ENCODE measurements at regions not wholly inside any gene's neighbourhood (a gene's known extent, or its start where the extent isn't known, plus 50 kb on each side); places are given as distances from the start of the nearest gene placed in this dataset.
"Not testable (repeated sequence)": the region's sequence is repeated elsewhere in the genome, so short reads cannot be mapped to it uniquely, and the experiment has no call there.

DNA sequence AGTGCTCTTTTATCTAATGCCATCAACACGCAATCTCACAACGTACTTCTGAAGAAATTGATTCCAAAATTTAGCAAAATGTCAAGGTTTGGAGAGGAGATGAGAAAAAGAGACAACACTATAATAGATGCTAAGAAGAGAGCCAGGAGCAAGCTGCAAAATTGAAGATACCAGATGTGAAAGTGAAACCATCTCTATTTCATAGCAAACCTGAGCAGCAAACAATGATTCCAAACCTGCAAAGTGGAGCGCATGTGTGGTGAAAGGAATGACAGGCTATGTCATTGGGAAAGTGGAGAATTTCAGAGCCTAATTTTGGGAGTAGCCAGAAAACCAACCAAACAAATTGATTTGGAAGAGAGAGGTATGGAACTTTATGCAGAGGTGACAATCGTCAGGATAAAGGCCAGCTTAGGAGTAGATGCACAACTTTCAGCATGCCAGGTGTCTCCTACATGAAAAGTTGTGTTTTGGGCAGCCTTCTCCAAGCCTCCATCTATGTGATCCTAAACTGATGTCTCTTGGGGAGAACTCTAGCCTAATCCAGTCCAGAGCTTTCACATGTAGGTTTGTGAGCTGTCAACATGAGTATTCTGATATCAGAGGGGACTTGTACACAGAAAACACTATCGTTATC, 158.4 kb upstream of the FNDC3A start:
- DNase-seq, result no peak
- peak overlapping the region in 3 of 5 donors; percentile 8 to 78 (median 56) for H3K4me3 Mint-ChIP-seq
- peaks cover 8 to 10% of the 10 kb centered on the region in 2 donors for H3K4me1 Mint-ChIP-seq
- no peaks in the 10 kb centered on the region for H3K9me3 Mint-ChIP-seq
- peak overlapping the region in 3 of 6 donors; percentile 1 to 33 (median 6) for H3K27ac Mint-ChIP-seq
- peaks cover 2 to 4% (median 3%) of the 10 kb centered on the region in 3 donors for H3K27me3 Mint-ChIP-seq (ENCODE audit: low read depth in 3 of 3)
- H3K36me3 Mint-ChIP-seq, result no peaks in the 10 kb centered on the region

- Mint-ChIP-seq H3K4me1 (peaks cover 8 to 10% of the 10 kb centered on the region in 2 donors), H3K27me3 (ENCODE audit: low read depth in 3 of 3) (peaks cover 2 to 5% (median 4%) of the 10 kb centered on the region in 3 donors), H3K4me3 (no peak overlapping the region), H3K27ac (no peak overlapping the region), H3K36me3 (no peaks in the 10 kb centered on the region), H3K9me3 (no peaks in the 10 kb centered on the region)
- DNase-seq, result no peak
These were observed 157.0 kb upstream of the FNDC3A start for GRCh38 chr13:48818495-48819356.

DNA sequence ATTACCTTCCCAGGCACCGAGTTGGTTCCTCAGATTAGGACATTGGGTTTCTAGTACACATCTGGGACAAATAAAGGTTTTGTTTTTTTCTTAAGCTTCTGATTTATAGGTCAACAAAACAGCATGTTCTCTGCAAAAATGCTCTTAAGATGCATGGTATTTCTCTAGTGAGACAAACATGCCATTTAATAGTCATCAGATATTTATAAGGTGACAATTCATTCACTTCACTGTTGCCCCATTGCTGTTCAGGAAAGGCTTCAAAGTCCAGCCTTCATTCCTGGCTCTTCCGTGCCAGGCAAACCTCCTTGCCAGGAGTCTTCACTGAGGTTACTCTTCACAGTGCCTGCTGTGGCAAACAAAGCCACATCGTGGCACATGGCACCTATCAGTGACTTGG, 156.3 kb upstream of the FNDC3A start:
- peaks cover 8 to 10% of the 10 kb centered on the region in 2 donors for H3K4me1 Mint-ChIP-seq
- no peak for DNase-seq
- no peaks in the 10 kb centered on the region for H3K36me3 Mint-ChIP-seq
- no peak overlapping the region for H3K4me3 Mint-ChIP-seq
- peaks cover 2 to 5% (median 4%) of the 10 kb centered on the region in 3 donors for H3K27me3 Mint-ChIP-seq (ENCODE audit: low read depth in 3 of 3)
- H3K27ac Mint-ChIP-seq, result no peak overlapping the region
- H3K9me3 Mint-ChIP-seq, result no peaks in the 10 kb centered on the region

DNA sequence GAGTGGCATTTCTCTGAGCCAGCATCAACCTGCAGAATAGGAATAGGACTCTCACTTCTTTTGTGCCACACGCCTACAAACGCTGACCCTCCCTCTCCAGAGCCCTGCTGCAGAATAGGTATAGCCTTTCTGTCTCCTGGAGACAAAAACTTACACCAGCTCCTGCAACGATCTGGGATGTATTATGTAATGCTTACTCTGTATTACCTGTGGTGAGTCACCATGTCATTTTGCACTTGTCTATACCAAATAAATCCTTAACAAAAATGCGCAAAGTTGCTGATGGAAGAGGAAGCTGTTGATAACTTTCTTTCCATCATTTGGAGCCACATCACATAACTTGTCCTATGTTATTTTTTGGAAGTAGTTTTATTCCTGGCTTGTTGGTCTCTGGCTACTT, 155.8 kb upstream of the FNDC3A start:
- DNase-seq, result no peak
- H3K4me1 Mint-ChIP-seq, result peaks cover 8 to 10% of the 10 kb centered on the region in 2 donors
- H3K4me3 Mint-ChIP-seq, result no peak overlapping the region
- H3K27ac Mint-ChIP-seq, result no peak overlapping the region
- no peaks in the 10 kb centered on the region for H3K36me3 Mint-ChIP-seq
- H3K27me3 Mint-ChIP-seq (ENCODE audit: low read depth in 3 of 3), result peaks cover 2 to 5% (median 4%) of the 10 kb centered on the region in 3 donors
- no peaks in the 10 kb centered on the region for H3K9me3 Mint-ChIP-seq

GRCh38 chr13:48823526-48823925, 152.2 kb upstream of the FNDC3A start:
- peaks cover 4 to 12% (median 5%) of the 10 kb centered on the region in 3 donors for H3K27me3 Mint-ChIP-seq (ENCODE audit: low read depth in 3 of 3)
- H3K27ac Mint-ChIP-seq, DNase-seq, H3K4me3 Mint-ChIP-seq, H3K4me1 Mint-ChIP-seq: not testable (repeated sequence)
- peaks cover 5 to 14% (median 7%) of the 10 kb centered on the region in 6 donors for H3K9me3 Mint-ChIP-seq
- H3K36me3 Mint-ChIP-seq, result peaks cover 7 to 12% (median 7%) of the 10 kb centered on the region in 3 donors

DNA sequence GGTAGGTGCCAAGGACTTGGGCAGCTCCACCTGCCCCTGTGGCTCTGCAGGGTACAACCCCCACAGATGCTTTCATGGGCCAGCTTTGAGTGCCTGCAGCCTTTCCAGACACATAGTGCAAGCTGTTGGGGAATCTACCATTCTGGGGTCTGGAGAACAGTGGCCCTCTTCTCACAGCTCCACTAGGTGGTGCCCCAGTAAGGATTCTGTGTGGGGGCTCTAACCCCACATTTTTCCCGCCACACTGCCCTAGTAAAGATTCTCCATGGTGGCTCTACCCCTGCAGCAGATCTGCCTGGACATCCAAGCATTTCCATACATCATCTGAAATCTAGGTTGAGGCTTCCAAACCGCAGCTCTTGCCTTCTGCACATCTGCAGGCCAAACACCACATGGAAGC, 149.7 kb upstream of the FNDC3A start:
- Mint-ChIP-seq H3K36me3 (peaks cover 7 to 12% (median 7%) of the 10 kb centered on the region in 3 donors), H3K4me1 (peaks cover 17 to 20% of the 10 kb centered on the region in 2 donors), H3K9me3 (peaks cover 5 to 14% (median 7%) of the 10 kb centered on the region in 6 donors), H3K4me3 (no peak overlapping the region), H3K27ac (no peak overlapping the region), H3K27me3 (ENCODE audit: low read depth in 3 of 3) (peaks cover 2 to 12% (median 7%) of the 10 kb centered on the region in 3 donors)
- DNase-seq, result no peak

GRCh38 chr13:48826922-48827454, 148.7 kb upstream of the FNDC3A start:
- not testable (repeated sequence) for H3K27ac Mint-ChIP-seq, DNase-seq, H3K4me3 Mint-ChIP-seq
- Mint-ChIP-seq H3K36me3 (peaks cover 7 to 13% (median 7%) of the 10 kb centered on the region in 3 donors), H3K27me3 (ENCODE audit: low read depth in 3 of 3) (peaks cover 2 to 12% (median 7%) of the 10 kb centered on the region in 3 donors), H3K4me1 (peaks cover 17 to 20% of the 10 kb centered on the region in 2 donors), H3K9me3 (peaks cover 5 to 14% (median 7%) of the 10 kb centered on the region in 6 donors)

DNA sequence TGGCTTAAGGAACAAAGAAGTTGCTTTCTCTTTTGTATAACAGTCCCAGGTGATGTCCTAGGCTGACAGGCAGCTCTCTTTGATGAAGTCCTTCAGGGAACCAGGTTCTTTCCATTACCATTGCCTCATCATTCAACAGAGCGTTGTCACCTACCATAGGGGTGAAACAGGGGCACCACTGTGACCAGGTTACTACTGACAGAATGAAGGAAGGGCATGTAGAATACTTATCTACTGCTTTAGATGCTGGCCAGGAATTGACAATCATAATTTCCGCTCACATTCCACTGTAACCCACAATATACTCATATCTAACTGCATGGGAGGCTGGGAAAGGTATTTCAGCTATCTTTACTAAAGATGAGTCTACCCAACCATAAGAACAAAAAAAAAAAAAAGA, 148.0 kb upstream of the FNDC3A start:
- Mint-ChIP-seq H3K36me3 (peaks cover 7 to 17% (median 10%) of the 10 kb centered on the region in 3 donors), H3K4me1 (peaks cover 17 to 20% of the 10 kb centered on the region in 2 donors), H3K4me3 (no peak overlapping the region), H3K27me3 (ENCODE audit: low read depth in 3 of 3) (peaks cover 2 to 12% (median 4%) of the 10 kb centered on the region in 3 donors), H3K9me3 (peaks cover 5 to 14% (median 7%) of the 10 kb centered on the region in 6 donors), H3K27ac (no peak overlapping the region)
- no peak for DNase-seq

GRCh38 chr13:48828962-48829411, 146.7 kb upstream of the FNDC3A start:
- DNase-seq, result no peak
- Mint-ChIP-seq H3K4me3 (peak overlapping the region in 4 of 5 donors; percentile 6 to 68 (median 43)), H3K27ac (no peak overlapping the region), H3K27me3 (ENCODE audit: low read depth in 3 of 3) (peaks cover 2 to 8% (median 2%) of the 10 kb centered on the region in 3 donors), H3K4me1 (peaks cover 17 to 20% of the 10 kb centered on the region in 2 donors), H3K36me3 (peaks cover 7 to 17% (median 10%) of the 10 kb centered on the region in 3 donors), H3K9me3 (peaks cover 5 to 14% (median 7%) of the 10 kb centered on the region in 6 donors)

DNA sequence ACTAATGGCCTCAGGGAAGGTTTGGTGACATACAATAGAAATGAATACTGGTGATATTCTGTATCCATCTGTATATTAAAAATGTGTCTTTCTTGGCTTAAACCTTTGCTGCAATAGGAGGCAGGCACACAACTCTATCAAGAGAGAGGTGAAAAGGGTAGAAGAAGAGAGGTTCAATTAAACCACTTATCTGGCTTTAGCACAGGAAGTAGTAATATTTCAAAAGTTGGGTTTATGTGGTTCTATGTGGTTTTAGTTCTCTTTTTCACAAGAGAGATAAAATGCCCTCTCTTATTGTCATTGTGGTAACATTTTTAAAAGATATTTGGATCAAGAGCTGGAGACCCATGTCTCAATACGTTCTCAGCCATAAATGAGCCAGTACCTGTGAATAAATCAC, 146.2 kb upstream of the FNDC3A start:
- H3K4me1 Mint-ChIP-seq, result peaks cover 17 to 20% of the 10 kb centered on the region in 2 donors
- H3K4me3 Mint-ChIP-seq, result peak overlapping the region in 4 of 5 donors; percentile 11 to 68 (median 43)

GRCh38 chr13:48831248-48831647, 144.5 kb upstream of the FNDC3A start:
- no peak for DNase-seq
- H3K4me1 Mint-ChIP-seq, result peaks cover 17 to 20% of the 10 kb centered on the region in 2 donors
- peaks cover 7 to 14% (median 10%) of the 10 kb centered on the region in 3 donors for H3K36me3 Mint-ChIP-seq
- no peak overlapping the region for H3K4me3 Mint-ChIP-seq
- peaks cover 0 to 5% (median 5%) of the 10 kb centered on the region in 3 donors for H3K27me3 Mint-ChIP-seq (ENCODE audit: low read depth in 3 of 3)
- H3K27ac Mint-ChIP-seq, result no peak overlapping the region
- peaks cover 5 to 14% (median 7%) of the 10 kb centered on the region in 6 donors for H3K9me3 Mint-ChIP-seq

More for the DNA sequence above, 146.2 kb upstream of the FNDC3A start:
- peaks cover 7 to 17% (median 10%) of the 10 kb centered on the region in 3 donors for H3K36me3 Mint-ChIP-seq
- peak; percentile 9 to 19 (median 14) for DNase-seq
- H3K27me3 Mint-ChIP-seq (ENCODE audit: low read depth in 3 of 3), result peaks cover 2 to 8% (median 2%) of the 10 kb centered on the region in 3 donors
- peaks cover 5 to 14% (median 7%) of the 10 kb centered on the region in 6 donors for H3K9me3 Mint-ChIP-seq
- H3K27ac Mint-ChIP-seq, result no peak overlapping the region

DNA sequence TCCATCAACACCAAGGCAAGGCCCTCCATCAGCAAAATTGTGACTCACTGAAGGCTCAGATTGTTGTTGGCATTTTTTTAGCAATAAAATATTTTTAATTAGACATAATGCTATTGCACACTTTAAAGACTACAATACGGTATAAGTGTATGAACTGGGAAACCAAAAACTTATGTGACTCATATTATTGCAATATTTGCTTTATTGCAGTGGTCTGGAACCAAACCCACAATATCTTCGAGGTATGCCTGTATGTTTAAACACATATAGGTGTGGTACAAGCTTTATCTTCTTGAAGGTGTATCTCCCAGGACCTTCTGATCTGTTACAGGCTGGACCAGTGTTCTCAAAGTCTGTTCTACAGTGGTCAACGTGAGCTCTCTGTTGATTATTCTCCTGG, 142.3 kb upstream of the FNDC3A start:
- peaks cover 17 to 20% of the 10 kb centered on the region in 2 donors for H3K4me1 Mint-ChIP-seq
- H3K4me3 Mint-ChIP-seq, result no peak overlapping the region
- no peak for DNase-seq
- peaks cover 0 to 7% (median 5%) of the 10 kb centered on the region in 3 donors for H3K36me3 Mint-ChIP-seq
- no peaks in the 10 kb centered on the region for H3K9me3 Mint-ChIP-seq
- H3K27me3 Mint-ChIP-seq (ENCODE audit: low read depth in 3 of 3), result peaks cover 0 to 8% (median 0%) of the 10 kb centered on the region in 3 donors
- H3K27ac Mint-ChIP-seq, result no peak overlapping the region

- H3K27ac Mint-ChIP-seq; H3K9me3 Mint-ChIP-seq; DNase-seq; H3K4me1 Mint-ChIP-seq; H3K27me3 Mint-ChIP-seq (ENCODE audit: low read depth in 3 of 3); H3K4me3 Mint-ChIP-seq; H3K36me3 Mint-ChIP-seq: not testable (repeated sequence)
These were observed 140.4 kb upstream of the FNDC3A start for GRCh38 chr13:48835326-48835725.

Data from immature natural killer cell (primary cell).